GM19035 (cell line): ENCODE measurements at regions not wholly inside any gene's neighbourhood (a gene's known extent, or its start where the extent isn't known, plus 50 kb on each side); places are given as distances from the start of the nearest gene placed in this dataset.
"Not testable (repeated sequence)": the region's sequence is repeated elsewhere in the genome, so short reads cannot be mapped to it uniquely, and the experiment has no call there.

Source experiments
- ATAC-seq: cut with Tn5 transposase; IDR thresholded peaks from one replicate; pipeline ENCODE4 v1.9.1; 2021; ENCODE audit not compliant: unreplicated experiment

- no peak for ATAC-seq
Observed at GRCh38 chr20:47927944-47928343, 142.7 kb upstream of the SULF2 start.

DNA sequence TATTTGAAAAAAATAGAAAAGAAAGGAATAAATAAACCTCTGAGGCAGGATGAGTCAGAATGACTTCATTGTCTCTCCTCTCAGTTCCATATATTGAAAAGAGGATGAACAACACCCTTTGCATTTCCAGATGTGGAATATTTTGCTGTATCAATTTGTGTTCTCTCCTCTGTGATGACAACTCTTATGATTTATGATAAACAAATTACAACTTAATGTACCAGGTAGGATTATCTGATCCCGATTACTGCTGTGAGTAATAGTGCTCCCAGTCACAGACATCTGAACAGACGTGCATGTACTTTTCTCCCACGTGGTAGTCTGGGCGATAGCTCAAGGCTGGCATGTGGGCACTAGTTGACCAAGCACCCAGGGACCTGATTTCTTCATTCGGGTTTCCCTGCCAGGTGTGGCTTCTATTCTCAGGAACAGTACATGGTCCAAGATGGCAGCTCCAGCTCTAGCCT lies 142.1 kb upstream of the SULF2 start:
- no peak for ATAC-seq

GRCh38 chr20:47926731-47927130 lies 141.4 kb upstream of the SULF2 start:
- no peak for ATAC-seq

- no peak for ATAC-seq
Observed at GRCh38 chr20:47925593-47925992, 140.3 kb upstream of the SULF2 start.

- no peak for ATAC-seq
Observed at GRCh38 chr20:47922269-47922668, 137.0 kb upstream of the SULF2 start.

- not testable (repeated sequence) for ATAC-seq
Observed at GRCh38 chr20:47921829-47922228, 136.5 kb upstream of the SULF2 start.

GRCh38 chr20:47921408-47921807 lies 136.1 kb upstream of the SULF2 start:
- ATAC-seq = no peak

DNA sequence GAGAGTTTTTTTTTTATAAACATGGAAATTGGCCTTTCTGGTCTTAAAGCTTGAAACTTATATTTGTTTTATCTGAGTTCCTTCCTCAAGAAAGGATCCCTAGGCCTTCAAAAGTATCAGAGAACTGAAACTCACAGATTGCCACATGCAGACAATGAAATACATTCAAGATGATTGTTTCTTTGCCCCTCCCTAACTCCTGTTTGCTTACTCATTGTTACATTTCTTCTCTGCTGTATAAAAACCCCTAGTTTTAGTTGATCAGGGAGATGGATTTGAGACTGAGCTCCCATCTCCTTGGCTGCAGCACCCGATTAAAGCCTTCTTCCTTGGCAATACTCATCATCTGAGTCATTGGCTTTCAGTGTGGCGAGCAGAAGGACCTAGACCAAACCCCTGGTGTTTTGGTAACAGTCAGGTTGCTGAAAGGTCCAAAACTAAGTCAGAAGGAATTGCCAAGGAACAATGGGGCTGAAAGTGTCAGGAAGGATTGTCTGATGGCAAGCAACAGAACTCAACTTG lies 132.3 kb upstream of the SULF2 start:
- ATAC-seq = no peak

DNA sequence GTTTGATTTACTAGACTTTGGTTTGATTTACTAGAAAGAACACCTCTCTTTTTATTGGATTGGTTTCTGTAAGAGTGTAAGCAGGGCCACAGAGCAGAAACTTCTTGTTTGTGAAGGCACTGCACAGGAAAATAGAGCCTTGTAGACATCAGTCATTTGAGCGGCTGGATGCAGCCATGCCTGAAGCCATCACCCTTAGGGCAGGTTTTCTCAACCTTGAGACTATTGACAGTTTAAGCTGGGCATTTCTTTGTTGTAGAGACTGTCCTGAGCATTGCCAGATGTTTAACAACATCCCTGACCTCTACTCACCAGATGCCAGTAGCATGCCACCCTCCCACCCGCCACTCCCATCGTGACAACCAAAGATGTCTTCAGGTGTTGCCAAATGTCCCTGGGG lies 130.2 kb upstream of the SULF2 start:
- no peak for ATAC-seq

- ATAC-seq = no peak
Observed at GRCh38 chr20:47914792-47915191, 129.5 kb upstream of the SULF2 start.

DNA sequence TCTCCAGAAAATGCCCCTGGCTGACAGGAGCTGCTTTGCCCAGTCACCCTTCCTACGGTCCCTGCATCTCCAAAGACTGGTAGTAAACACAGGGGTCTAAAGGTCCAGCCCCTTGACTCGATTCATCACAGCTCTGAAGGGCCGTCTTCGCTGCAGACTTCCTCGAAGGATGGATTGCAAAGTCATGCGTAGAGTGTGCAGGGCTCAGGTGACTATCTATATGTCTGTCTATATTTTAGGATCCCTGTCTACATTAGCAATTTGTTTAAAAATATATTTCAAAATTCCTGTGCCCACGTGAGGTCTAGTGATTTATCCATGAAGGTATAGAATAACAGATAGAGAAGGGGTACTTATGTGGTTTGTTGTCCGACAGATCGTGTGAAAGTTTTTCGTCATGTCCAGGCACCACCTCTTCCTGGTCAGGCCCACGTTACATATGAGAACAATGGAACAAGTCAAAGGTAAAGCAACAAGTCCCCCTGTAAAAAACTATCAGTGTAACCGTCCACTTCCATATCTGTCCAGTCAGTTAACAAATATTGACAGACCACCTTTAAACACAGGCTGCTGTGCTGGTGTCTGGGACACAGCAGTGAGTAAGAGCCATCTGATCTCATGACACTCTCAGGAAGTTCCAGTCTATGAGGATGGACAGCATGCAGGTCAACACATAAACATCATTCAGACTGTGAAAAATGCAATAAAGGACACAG lies 127.7 kb upstream of the SULF2 start:
- not testable (repeated sequence) for ATAC-seq

GRCh38 chr20:47912165-47912564 lies 126.9 kb upstream of the SULF2 start:
- ATAC-seq = not testable (repeated sequence)

DNA sequence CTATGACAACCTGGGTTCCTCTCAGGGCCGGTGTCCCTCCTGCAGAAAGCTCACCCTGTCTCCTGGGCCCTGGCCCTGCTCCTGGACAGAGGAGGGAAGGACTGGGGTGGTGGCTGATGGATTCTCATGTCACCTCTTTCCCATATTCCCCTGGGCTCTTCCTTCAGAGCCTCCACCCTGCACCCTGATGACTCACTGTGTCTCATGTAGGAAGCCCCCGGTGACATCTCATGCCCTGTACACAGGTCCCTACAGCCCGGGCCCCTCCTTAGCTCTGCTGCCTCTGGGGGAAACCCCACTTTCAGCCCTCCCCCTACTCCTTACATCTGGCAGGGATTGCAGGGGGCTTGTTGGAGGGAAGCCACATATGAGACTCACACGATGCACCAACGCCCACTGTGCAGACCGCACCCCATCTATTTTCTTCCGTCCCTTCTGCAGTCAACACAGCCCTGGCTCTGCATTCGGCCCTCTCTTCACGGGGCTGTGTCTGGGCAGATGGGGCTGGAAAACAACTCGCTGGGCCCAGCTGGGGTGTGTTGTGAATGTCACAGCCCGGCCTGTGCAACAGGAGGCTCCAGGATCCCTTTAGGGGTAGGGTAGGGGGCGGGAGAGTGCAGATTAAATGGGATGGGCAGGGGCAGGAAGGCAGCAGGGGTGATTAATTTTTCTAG lies 124.6 kb upstream of the SULF2 start:
- not testable (repeated sequence) for ATAC-seq

- not testable (repeated sequence) for ATAC-seq
Observed at GRCh38 chr20:47908361-47909035, 123.2 kb upstream of the SULF2 start.

GRCh38 chr20:47907951-47908350 lies 122.7 kb upstream of the SULF2 start:
- not testable (repeated sequence) for ATAC-seq

DNA sequence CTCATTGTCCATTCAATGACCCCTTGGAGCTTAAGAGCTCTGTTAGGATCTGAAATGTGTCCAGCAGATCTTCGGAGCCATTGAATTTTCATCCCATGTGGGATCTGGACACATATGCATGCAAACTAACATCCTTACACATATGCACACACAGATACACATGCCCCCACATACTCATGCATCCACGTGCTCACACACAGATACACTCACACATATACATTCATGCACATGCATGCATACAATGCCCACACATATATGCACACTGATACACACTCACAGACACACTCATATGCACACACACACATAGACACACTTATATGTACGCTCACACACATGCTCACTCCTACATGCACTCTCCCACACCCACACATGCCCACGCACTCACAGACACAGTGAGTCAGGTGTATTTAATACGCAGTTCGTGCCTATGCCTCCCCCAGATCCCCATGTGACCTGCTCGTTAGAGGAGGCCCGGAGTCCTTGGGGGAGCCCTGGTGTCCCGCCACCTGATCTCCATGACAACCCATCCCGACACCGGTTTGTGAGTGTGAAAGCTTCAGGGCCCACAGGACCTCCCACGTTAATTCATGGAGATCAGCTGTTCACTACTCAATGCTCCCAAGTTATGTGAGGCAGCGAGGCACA lies 121.9 kb upstream of the SULF2 start:
- no peak for ATAC-seq

DNA sequence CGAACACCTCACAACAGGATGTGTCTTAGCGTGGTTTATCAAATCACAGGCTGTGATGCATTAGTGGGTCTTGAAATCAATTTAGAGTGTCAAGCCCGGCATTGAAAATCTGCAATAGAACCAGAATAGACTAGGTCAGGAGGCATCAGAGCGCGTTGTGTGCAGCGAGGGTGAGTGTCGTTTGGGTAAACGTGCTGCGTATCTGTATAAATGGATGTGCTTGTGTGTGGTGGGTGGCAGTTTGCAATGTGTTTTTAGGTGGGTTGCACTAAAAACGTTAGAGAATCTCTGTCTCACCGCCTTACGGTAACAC lies 121.0 kb upstream of the SULF2 start:
- no peak for ATAC-seq

- no peak for ATAC-seq
Observed at GRCh38 chr20:47905628-47906347, 120.5 kb upstream of the SULF2 start.

DNA sequence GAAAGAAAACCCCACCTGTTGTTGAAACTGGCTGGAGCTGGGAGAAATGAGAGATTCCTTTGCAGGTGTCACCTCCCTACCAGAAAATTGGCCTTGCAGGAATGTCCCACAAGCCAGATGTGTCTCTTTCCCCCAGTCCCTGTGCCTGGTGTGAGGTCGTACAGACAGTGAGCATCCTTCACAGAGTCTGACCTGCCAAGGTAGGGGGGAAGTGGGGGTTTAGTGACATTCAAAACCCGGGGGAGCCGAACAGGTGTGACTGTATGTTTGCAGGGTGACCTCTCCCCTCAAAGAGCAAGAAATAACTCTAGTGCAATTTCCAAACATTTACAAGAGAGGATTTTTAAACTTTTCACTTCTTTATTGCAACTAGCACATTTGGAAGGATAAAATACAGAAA lies 117.7 kb upstream of the SULF2 start:
- ATAC-seq = not testable (repeated sequence)

- ATAC-seq = not testable (repeated sequence)
Observed at GRCh38 chr20:47899313-47899712, 114.0 kb upstream of the SULF2 start.

DNA sequence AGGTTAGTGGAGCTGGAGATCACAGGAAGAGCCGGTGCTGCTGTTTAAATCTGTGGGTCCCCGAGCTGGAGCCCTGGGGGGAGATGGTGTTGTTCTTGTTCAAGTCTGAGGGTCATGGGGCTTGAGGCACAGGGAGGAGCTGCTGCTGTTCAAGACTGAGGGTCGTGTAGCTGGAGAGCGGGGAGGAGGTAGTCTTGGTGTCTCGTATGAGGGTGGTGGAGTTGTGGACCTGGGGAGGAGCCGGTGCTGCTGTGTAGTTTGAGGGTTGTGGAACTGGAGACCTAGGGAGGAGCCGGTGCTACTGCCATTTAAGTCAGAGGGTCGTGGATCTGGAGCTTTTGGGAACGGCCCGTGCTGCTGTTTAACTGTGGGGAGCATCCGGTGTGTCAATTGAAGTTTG lies 112.2 kb upstream of the SULF2 start:
- ATAC-seq = no peak
